Keratinocyte (primary cell): ENCODE measurements at regions not wholly inside any gene's neighbourhood (a gene's known extent, or its start where the extent isn't known, plus 50 kb on each side); places are given as distances from the start of the nearest gene placed in this dataset.

Source experiments
- DNase-seq: peaks from one replicate; pipeline ENCODE4 v3.0.0-alpha.2; 2011; ENCODE audit warnings: low read depth, missing footprints, low spot score
- FAIRE-seq: peaks from 2 replicates; lab custom pipeline; 2011; peaks lifted over from hg19 to GRCh38; lab: Jason Lieb, UNC
- H2AFZ ChIP-seq: 2 replicates; pipeline ENCODE4 v1.6.0; 2012; ENCODE audit warnings: low read length, control low read depth, inconsistent platforms; ENCODE audit not compliant: control insufficient read depth
- H3K27ac ChIP-seq: 2 replicates; pipeline ENCODE4 v1.5.1; 2011; ENCODE audit warnings: low read length; ENCODE audit not compliant: control insufficient read depth, insufficient read depth
- H3K27me3 ChIP-seq: 3 replicates; pipeline ENCODE4 v1.6.0; 2011; ENCODE audit warnings: low read length; ENCODE audit not compliant: control insufficient read depth, insufficient read depth; ENCODE audit errors: extremely low read depth
- H3K36me3 ChIP-seq, 2 experiments: 2 replicates in 1 of 2; 3 replicates in 1 of 2; pipeline ENCODE4 v1.5.1; 2011; ENCODE audit warnings: low read length in 2 of 2, mild to moderate bottlenecking in 1 of 2; ENCODE audit not compliant: control insufficient read depth in 2 of 2, insufficient read depth in 2 of 2; ENCODE audit errors: extremely low read depth in 1 of 2
- H3K4me1 ChIP-seq: 3 replicates; pipeline ENCODE4 v1.5.1; 2011; ENCODE audit warnings: low read length; ENCODE audit not compliant: control insufficient read depth, insufficient read depth; ENCODE audit errors: extremely low read depth
- H3K4me2 ChIP-seq: 3 replicates; pipeline ENCODE4 v1.6.0; 2011; ENCODE audit warnings: low read depth, low read length; ENCODE audit not compliant: control insufficient read depth, insufficient read depth; ENCODE audit errors: extremely low read depth
- H3K4me3 ChIP-seq, 3 experiments: fragments of 200-600 bp in 1 of 3; sonication (generic) in 1 of 3; 2 replicates in 2 of 3; 3 replicates in 1 of 3; pipeline ENCODE4 v1.5.1; 2011 to 2016; ENCODE audit warnings: low read length in 3 of 3, mild to moderate bottlenecking in 3 of 3, control low read depth in 2 of 3, inconsistent platforms in 1 of 3, low read depth in 1 of 3, mixed read lengths in 1 of 3, mixed run types in 1 of 3, moderate library complexity in 1 of 3; ENCODE audit not compliant: control insufficient read depth in 2 of 3, insufficient read depth in 2 of 3; ENCODE audit errors: extremely low read depth in 1 of 3
- H3K79me2 ChIP-seq: 2 replicates; pipeline ENCODE4 v1.6.0; 2012; ENCODE audit warnings: low read length; ENCODE audit not compliant: control insufficient read depth, insufficient read depth
- H3K9ac ChIP-seq: 3 replicates; pipeline ENCODE4 v1.6.0; 2011; ENCODE audit warnings: low read length; ENCODE audit not compliant: control insufficient read depth, insufficient read depth; ENCODE audit errors: extremely low read depth
- H3K9me1 ChIP-seq: 3 replicates; pipeline ENCODE4 v1.6.0; 2011; ENCODE audit warnings: low read length; ENCODE audit not compliant: control insufficient read depth, insufficient read depth; ENCODE audit errors: extremely low read depth
- H3K9me3 ChIP-seq: 2 replicates; pipeline ENCODE4 v1.5.1; 2012; ENCODE audit warnings: low read depth, low read length; ENCODE audit not compliant: control insufficient read depth
- H4K20me1 ChIP-seq: 3 replicates; pipeline ENCODE4 v1.6.0; 2011; ENCODE audit warnings: low read length; ENCODE audit not compliant: control insufficient read depth, insufficient read depth; ENCODE audit errors: extremely low read depth
- EZH2 ChIP-seq: IDR thresholded peaks from one replicate; pipeline ENCODE4 v1.6.1; 2012; ENCODE audit warnings: inconsistent platforms, mild to moderate bottlenecking, low read length, moderate library complexity
- dilution Hi-C: fragments of 300-500 bp; cut with MboI; formaldehyde crosslinking; loops from one replicate; pipeline ENCODE4 v1.7.0; 2020; ENCODE audit warnings: low sequenced_read_pairs; ENCODE audit not compliant: extremely low pct_ligation_motif_present
- TF ChIP-seq, protein P1 (sequence below), 3 experiments: IDR thresholded peaks in 1 of 3; conservative IDR thresholded peaks in 1 of 3; optimal IDR thresholded peaks in 1 of 3; 2 replicates in 2 of 3; 3 replicates in 1 of 3; pipeline versions ENCODE3 to v1.5.1; 2011; ENCODE audit warnings: low read length in 3 of 3, mild to moderate bottlenecking in 3 of 3, moderate library complexity in 2 of 3, control low read depth in 1 of 3, inconsistent platforms in 1 of 3; ENCODE audit not compliant: insufficient read depth in 2 of 3; ENCODE audit errors: extremely low read depth in 1 of 3

DNA sequence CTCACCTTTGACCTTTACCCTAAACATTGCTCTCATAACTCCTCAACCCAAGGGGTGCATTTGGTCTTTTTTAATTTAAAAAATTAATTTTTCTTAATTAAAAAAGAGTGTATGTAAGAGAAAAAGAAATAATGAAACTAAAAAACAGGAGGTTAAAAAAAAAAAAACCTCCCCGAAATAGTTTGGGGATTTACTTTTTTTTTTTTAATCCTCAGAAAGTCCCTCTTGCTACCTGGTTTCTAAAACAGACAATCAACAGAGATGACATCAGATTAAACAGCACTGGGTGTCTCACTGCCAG is 301.3 kb downstream of the SOX9 start:
- Histone ChIP-seq H3K79me2 (peaks cover 57% of the 10 kb centered on the region), H3K27me3 (no peaks in the 10 kb centered on the region), H3K9me1 (peaks cover 18% of the 10 kb centered on the region), H3K4me2 (peak overlapping the region; percentile 78), H3K4me1 (peaks cover 38% of the 10 kb centered on the region), H3K27ac (peak overlapping the region; percentile 98), H2AFZ (no peak overlapping the region), H3K9ac (peak overlapping the region; percentile 71), H3K9me3 (peaks cover 8% of the 10 kb centered on the region), H3K4me3 (no peak overlapping the region), H4K20me1 (no peaks in the 10 kb centered on the region), H3K36me3 (peaks cover 22 to 32% of the 10 kb centered on the region in 2 experiments)
- FAIRE-seq (no peak), DNase-seq (no peak)
- no peak for TF ChIP-seq EZH2
- TF ChIP-seq, protein P1, sequence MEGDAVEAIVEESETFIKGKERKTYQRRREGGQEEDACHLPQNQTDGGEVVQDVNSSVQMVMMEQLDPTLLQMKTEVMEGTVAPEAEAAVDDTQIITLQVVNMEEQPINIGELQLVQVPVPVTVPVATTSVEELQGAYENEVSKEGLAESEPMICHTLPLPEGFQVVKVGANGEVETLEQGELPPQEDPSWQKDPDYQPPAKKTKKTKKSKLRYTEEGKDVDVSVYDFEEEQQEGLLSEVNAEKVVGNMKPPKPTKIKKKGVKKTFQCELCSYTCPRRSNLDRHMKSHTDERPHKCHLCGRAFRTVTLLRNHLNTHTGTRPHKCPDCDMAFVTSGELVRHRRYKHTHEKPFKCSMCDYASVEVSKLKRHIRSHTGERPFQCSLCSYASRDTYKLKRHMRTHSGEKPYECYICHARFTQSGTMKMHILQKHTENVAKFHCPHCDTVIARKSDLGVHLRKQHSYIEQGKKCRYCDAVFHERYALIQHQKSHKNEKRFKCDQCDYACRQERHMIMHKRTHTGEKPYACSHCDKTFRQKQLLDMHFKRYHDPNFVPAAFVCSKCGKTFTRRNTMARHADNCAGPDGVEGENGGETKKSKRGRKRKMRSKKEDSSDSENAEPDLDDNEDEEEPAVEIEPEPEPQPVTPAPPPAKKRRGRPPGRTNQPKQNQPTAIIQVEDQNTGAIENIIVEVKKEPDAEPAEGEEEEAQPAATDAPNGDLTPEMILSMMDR (optimal IDR thresholded peaks at IDR 0.05 in 1 of 3, IDR thresholded peaks at IDR 0.05 in 1 of 3, conservative IDR thresholded peaks at IDR 0.05 in 1 of 3; ENCODE audit: extremely low read depth in 1 of 3, insufficient read depth in 2 of 3, low read length in 3 of 3) = no peak
- dilution Hi-C loops = no loop called here

DNA sequence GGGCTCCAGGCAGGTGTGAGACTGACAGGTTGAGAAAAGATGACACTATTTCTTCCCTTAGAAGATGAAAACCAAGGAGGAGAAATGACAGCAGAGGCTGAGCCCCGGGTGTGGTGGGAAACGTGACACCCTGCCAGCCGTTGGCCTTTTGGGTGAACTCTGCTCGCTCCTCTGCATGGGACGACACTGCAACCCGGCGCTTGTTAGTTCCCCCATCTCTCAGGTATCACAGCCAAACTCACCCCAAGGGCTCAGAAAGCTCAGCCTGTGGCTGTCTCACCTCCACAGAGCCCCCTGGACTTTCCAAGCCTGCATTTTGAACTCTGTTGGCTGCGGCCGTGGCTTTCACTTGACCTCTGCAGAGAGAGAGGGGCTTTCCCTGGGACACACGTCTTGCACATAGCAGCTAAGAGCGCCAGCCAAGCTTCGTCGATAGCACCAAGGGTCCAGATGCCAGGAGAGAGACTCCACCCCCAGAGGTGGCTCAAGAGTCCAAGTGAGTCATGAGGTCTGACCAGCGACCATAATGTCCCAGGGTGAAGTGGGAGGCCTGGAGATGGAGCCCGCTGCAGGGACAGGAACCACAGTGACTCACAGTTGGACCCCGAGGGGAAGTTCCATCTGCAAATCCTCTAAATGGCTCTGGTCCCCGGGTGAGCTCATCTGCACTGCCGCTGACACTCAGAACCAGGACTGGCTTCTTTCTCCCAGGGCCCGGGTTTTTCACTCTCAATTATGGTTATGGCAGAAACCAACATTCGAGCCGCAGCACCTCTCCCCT is 301.9 kb downstream of the SOX9 start:
- Histone ChIP-seq H3K9me1 (peaks cover 18% of the 10 kb centered on the region), H3K27me3 (no peaks in the 10 kb centered on the region), H4K20me1 (no peaks in the 10 kb centered on the region), H3K4me2 (peak overlapping the region; percentile 78), H2AFZ (no peak overlapping the region), H3K4me1 (peaks cover 38% of the 10 kb centered on the region), H3K4me3 (no peak overlapping the region), H3K36me3 (peaks cover 21 to 33% of the 10 kb centered on the region in 2 experiments), H3K27ac (peak overlapping the region; percentile 98), H3K9ac (peak overlapping the region; percentile 40), H3K79me2 (peaks cover 61% of the 10 kb centered on the region), H3K9me3 (peaks cover 7% of the 10 kb centered on the region)
- DNase-seq = peak; percentile 32
- dilution Hi-C loops = no loop called here
- no peak for FAIRE-seq
- TF ChIP-seq EZH2 = no peak
- TF ChIP-seq, protein P1 (optimal IDR thresholded peaks at IDR 0.05 in 1 of 3, IDR thresholded peaks at IDR 0.05 in 1 of 3, conservative IDR thresholded peaks at IDR 0.05 in 1 of 3; ENCODE audit: extremely low read depth in 1 of 3, insufficient read depth in 2 of 3, low read length in 3 of 3) = no peak
